Bronchial epithelial cell (primary cell): ENCODE measurements at regions not wholly inside any gene's neighbourhood (a gene's known extent, or its start where the extent isn't known, plus 50 kb on each side); places are given as distances from the start of the nearest gene placed in this dataset.

Source experiments
- DNase-seq: peaks from one replicate; pipeline ENCODE4 v3.0.0-alpha.2; 2010; ENCODE audit warnings: low read depth
- FAIRE-seq: peaks from 2 replicates; lab custom pipeline; 2011; peaks lifted over from hg19 to GRCh38; lab: Jason Lieb, UNC
- H3K27me3 ChIP-seq: 2 replicates; pipeline ENCODE4 v1.5.1; 2011; ENCODE audit warnings: low read length; ENCODE audit not compliant: control insufficient read depth, insufficient read depth
- H3K36me3 ChIP-seq: 2 replicates; pipeline ENCODE4 v1.5.1; 2011; ENCODE audit warnings: low read length; ENCODE audit not compliant: control insufficient read depth, insufficient read depth
- H3K4me3 ChIP-seq: 2 replicates; pipeline ENCODE4 v1.5.1; 2011; ENCODE audit warnings: mild to moderate bottlenecking, low read depth, low read length, control low read depth
- TF ChIP-seq, protein P1 (sequence below): IDR thresholded peaks from 2 replicates; pipeline ENCODE4 v1.5.1; 2011; ENCODE audit warnings: mild to moderate bottlenecking, moderate library complexity, low read length, control low read depth, inconsistent platforms; ENCODE audit not compliant: insufficient read depth, severe bottlenecking

DNA sequence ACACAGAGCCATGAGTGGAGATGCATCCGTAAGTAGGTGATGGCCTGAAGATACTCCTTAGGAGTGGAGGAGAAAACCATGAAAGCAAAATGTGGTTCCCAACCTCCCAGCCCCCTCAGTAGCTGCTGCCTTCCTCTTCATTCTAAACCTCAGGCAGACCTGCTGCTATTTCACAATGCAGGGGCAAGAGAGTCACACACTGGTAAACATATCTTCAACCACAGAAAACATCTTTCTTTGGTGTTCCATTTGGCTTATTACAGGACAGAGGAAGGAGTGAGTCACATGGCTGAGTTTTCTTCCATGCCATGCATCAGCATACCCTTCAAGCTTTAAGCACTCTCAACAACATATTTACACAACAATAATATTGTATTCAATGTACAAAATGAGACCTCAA is 342.1 kb downstream of the BMPER start:
- TF ChIP-seq, protein P1, sequence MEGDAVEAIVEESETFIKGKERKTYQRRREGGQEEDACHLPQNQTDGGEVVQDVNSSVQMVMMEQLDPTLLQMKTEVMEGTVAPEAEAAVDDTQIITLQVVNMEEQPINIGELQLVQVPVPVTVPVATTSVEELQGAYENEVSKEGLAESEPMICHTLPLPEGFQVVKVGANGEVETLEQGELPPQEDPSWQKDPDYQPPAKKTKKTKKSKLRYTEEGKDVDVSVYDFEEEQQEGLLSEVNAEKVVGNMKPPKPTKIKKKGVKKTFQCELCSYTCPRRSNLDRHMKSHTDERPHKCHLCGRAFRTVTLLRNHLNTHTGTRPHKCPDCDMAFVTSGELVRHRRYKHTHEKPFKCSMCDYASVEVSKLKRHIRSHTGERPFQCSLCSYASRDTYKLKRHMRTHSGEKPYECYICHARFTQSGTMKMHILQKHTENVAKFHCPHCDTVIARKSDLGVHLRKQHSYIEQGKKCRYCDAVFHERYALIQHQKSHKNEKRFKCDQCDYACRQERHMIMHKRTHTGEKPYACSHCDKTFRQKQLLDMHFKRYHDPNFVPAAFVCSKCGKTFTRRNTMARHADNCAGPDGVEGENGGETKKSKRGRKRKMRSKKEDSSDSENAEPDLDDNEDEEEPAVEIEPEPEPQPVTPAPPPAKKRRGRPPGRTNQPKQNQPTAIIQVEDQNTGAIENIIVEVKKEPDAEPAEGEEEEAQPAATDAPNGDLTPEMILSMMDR = no peak
- peak; percentile 64 for DNase-seq
- FAIRE-seq = peak; percentile 7

DNA sequence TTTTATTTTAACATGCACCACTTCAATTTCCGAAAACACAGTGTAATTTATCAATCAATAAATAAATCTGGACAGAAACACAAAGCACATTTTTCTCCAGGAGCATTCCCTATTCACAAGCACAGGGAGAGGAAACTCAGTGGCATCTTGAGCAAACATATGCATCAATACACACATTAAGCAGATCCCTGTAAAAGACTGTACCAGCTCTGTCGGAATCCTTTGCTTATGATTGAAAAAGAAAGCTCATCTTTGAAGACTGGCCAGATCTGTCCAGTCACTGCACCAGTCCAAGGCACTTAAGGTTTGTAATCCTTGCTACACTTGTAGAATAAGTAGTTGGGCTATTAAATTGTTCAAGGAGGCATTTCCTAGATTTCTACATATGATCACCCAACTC is 343.9 kb downstream of the BMPER start:
- FAIRE-seq (no peak), DNase-seq (no peak)
- TF ChIP-seq, protein P1 = no peak
- no peaks in the 10 kb centered on the region for H3K27me3 ChIP-seq
- no peak overlapping the region for H3K4me3 ChIP-seq
- H3K36me3 ChIP-seq = no peaks in the 10 kb centered on the region

More for the DNA sequence above, 342.1 kb downstream of the BMPER start:
- Histone ChIP-seq H3K4me3 (no peak overlapping the region), H3K36me3 (no peaks in the 10 kb centered on the region), H3K27me3 (no peaks in the 10 kb centered on the region)

DNA sequence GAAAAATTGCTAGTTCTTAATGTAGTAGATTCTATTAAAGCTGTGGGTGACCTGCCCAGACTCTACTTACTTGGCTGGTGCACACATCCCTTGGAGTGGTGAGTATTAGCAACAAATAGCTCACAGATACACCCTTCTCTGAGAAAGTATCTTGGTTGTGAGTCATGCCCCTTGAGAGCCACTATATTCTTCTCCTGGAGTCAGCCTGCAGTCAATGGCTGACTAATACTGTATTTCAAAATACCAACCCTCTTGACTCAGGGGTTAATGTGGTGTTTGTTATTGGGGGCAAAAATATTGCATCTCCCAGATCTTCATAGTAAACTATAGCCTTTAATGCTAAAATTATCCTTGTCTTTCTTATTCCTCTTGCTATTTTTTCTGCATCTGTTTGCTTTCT is 354.9 kb downstream of the BMPER start:
- TF ChIP-seq, protein P1 = no peak
- FAIRE-seq = peak; percentile 84
- DNase-seq = peak; percentile 98
- H3K4me3 ChIP-seq = no peak overlapping the region
- H3K36me3 ChIP-seq = no peaks in the 10 kb centered on the region
- no peaks in the 10 kb centered on the region for H3K27me3 ChIP-seq

DNA sequence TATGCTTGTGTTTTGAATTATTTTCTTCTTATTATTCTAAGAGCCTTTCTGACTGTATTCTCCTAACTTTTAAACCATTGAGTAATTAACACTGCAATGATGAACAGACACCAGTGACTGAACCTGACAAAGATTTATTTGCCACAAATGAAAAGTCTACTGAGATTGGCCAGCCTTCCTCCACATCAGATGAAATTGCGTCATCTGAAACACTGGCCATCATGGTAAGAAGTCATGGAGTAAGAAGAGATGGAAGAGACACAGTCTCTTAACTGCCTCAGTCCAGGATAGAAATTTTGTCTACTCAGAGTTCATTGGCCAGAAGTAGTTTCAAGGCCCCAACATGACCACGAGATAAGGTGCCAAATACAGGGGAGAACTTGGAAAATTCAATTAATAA is 357.8 kb downstream of the BMPER start:
- Histone ChIP-seq H3K27me3 (no peaks in the 10 kb centered on the region), H3K4me3 (no peak overlapping the region), H3K36me3 (no peaks in the 10 kb centered on the region)
- DNase-seq (no peak), FAIRE-seq (no peak)
- TF ChIP-seq, protein P1 = no peak

DNA sequence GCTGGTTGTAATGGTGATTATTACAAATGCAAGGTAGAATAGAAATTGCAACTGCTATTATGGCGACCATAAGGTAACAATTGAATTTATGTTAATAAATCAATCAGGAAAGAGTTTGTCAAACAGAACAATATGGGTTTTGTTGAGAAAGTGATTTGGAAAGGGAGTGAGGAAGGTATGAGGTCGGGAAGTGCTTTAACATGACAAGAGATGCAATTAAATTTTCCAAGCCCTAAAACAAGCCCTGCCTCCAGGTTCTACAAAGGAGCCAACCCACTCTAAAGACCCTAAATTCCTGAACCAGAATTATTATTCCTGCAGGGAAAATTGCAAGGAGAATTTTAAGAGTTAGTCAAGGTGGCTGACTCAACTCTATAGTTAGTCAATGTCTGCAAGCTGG is 363.7 kb downstream of the BMPER start:
- TF ChIP-seq, protein P1 = no peak
- Histone ChIP-seq H3K4me3 (no peak overlapping the region), H3K27me3 (no peaks in the 10 kb centered on the region), H3K36me3 (no peaks in the 10 kb centered on the region)
- DNase-seq = peak; percentile 2
- no peak for FAIRE-seq

DNA sequence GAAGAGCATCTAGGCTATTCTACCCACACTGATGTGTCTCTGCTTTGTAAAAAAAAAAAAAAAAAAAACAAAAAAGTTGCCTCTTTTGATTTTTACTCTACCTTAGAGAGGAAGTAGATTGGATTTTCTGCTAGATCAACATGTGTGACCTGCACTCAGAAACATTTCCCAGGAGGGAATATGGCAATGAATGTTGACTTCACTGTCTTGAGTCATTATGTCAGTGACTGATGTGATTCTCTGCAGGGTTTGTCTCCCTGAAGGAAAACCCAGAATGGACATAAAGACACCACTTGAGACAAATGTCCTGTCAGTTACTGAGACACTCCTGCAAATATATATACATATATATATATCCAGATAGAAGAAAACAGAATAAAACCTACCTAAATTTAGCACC is 370.3 kb downstream of the BMPER start:
- peak; percentile 13 for DNase-seq
- no peak for FAIRE-seq
- no peaks in the 10 kb centered on the region for H3K36me3 ChIP-seq
- H3K4me3 ChIP-seq = no peak overlapping the region
- TF ChIP-seq, protein P1 = no peak
- H3K27me3 ChIP-seq = no peaks in the 10 kb centered on the region
